ENCODE measurements at regions not wholly inside any gene's neighbourhood (a gene's known extent, or its start where the extent isn't known, plus 50 kb on each side); places are given as distances from the start of the nearest gene placed in this dataset.

DNA sequence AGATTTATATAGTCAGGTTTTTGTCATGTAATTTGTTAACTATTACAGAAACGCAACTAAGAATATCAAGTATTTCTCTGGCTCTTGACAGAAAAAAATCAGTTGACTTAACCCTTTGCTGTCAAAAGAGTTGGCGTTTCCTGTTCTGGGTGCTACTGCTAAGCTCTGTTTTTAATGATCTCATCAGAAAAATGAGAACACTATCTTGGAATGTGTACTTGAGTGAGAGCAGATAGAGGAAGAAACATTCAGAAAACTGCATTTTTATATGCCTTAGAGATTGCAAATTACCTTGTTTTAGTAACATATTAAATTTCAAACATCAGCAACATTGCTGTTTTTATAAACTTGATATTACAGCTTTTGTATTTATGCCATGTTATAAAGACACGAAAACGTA is 297.9 kb downstream of the RDH14 start:
- H3K36me3 Mint-ChIP-seq (ENCODE audit: low read depth) = no peaks in the 10 kb centered on the region
- no peaks in the 10 kb centered on the region for H3K9me3 Mint-ChIP-seq
- no peak overlapping the region for H3K27ac Mint-ChIP-seq
- H3K4me1 Mint-ChIP-seq = no peaks in the 10 kb centered on the region
- TF ChIP-seq, protein P1, sequence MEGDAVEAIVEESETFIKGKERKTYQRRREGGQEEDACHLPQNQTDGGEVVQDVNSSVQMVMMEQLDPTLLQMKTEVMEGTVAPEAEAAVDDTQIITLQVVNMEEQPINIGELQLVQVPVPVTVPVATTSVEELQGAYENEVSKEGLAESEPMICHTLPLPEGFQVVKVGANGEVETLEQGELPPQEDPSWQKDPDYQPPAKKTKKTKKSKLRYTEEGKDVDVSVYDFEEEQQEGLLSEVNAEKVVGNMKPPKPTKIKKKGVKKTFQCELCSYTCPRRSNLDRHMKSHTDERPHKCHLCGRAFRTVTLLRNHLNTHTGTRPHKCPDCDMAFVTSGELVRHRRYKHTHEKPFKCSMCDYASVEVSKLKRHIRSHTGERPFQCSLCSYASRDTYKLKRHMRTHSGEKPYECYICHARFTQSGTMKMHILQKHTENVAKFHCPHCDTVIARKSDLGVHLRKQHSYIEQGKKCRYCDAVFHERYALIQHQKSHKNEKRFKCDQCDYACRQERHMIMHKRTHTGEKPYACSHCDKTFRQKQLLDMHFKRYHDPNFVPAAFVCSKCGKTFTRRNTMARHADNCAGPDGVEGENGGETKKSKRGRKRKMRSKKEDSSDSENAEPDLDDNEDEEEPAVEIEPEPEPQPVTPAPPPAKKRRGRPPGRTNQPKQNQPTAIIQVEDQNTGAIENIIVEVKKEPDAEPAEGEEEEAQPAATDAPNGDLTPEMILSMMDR (IDR thresholded peaks at IDR 0.05; ENCODE audit: unreplicated experiment in 3 of 3) = no peak
- no peak overlapping the region for H3K4me3 Mint-ChIP-seq
- H3K27me3 Mint-ChIP-seq (ENCODE audit: low read depth) = no peaks in the 10 kb centered on the region

DNA sequence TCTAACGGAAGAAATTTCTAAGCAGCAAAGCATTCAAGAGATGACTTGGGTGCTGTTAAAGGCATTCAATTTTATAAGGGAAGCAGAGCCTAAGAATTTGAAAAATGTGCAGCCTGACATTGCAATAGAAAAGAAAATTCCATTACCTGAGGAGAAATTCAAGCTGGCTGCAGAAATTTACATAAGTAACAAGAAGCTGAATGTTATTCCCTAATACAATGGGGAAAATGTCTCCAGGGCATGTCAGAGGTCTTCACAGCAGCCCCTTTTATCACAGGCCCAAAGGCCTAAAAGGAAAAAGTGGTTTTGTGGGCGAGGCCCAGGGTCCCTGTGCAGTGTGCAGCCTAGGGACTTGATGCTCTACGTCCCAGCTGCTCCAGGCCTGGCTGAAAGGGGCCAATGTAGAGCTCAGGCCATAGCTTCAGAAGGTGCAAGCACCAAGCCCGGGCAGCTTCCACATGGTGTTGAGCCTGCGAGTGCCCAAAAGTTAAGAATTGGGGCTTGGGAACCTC is 306.7 kb downstream of the RDH14 start:
- no peaks in the 10 kb centered on the region for H3K27me3 Mint-ChIP-seq (ENCODE audit: low read depth)
- H3K27ac Mint-ChIP-seq = no peak overlapping the region

DNA sequence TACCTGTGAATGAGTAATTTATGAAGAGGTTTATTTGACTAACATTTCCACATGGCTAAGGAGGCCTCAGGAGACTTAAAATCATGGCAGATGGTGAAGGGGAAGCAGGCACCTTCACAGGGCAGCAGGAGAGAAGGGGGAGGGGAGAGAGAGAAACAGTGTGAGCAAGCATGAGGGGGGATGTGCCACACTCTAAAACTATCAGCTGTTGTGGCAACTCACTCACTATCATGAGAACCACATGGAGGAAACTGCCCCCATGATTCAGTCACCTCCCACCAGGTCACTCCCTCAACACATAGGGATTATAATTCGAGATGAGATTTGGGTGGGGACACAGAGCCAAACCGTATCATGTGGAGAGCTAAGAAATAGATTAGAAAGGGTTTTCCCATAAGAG is 309.0 kb downstream of the RDH14 start:
- H3K9me3 Mint-ChIP-seq = peaks cover 2% of the 10 kb centered on the region
- no peak overlapping the region for H3K27ac Mint-ChIP-seq
- H3K4me3 Mint-ChIP-seq = no peak overlapping the region
- H3K4me1 Mint-ChIP-seq = no peaks in the 10 kb centered on the region
- no peaks in the 10 kb centered on the region for H3K36me3 Mint-ChIP-seq (ENCODE audit: low read depth)
- TF ChIP-seq, protein P1 (IDR thresholded peaks at IDR 0.05; ENCODE audit: unreplicated experiment in 3 of 3) = no peak
- no peaks in the 10 kb centered on the region for H3K27me3 Mint-ChIP-seq (ENCODE audit: low read depth)

More for the DNA sequence above, 306.7 kb downstream of the RDH14 start:
- TF ChIP-seq, protein P1 (IDR thresholded peaks at IDR 0.05; ENCODE audit: unreplicated experiment in 3 of 3) = no peak
- no peaks in the 10 kb centered on the region for H3K36me3 Mint-ChIP-seq (ENCODE audit: low read depth)
- H3K4me1 Mint-ChIP-seq = no peaks in the 10 kb centered on the region
- H3K4me3 Mint-ChIP-seq = no peak overlapping the region
- peaks cover 2% of the 10 kb centered on the region for H3K9me3 Mint-ChIP-seq

DNA sequence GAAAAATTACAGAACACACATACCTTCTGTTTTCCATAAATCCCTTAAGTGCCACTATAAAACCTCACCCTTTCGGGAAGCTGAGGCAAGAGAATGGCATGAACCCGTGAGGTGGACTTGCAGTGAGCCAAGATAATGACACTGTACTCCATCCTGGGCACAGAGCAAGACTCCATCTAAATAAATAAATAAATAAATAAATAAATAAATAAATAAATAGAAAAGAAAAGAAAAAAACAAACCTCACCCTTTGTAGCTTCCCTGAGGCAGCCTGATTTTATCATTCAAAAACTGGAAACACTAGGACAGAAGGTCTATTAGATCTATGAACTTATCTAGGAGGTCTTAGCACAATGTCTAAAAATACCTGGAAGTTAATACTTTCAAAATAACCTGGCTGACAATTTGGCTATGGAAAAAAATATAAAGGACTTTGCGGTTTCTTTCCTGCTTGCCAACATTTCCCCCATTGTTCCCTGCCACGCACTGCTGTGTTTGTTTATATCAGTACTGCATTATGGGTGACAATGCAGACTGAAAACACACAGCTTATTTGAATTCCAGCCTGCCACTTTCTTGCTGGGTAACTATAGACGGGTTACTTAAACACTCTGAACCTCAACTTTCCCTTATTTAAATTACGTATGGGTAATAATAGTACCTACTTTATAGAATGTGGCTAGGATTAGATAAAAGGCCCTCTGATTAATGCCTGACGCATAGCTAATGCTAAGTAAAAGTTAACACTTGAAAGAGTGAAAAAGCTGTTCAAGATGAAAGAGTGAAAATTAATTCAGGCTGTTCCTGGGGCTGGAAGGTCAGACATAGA is 313.0 kb downstream of the RDH14 start:
- TF ChIP-seq, protein P1 (IDR thresholded peaks at IDR 0.05; ENCODE audit: unreplicated experiment in 3 of 3) = no peak
- H3K4me3 Mint-ChIP-seq = no peak overlapping the region
- no peaks in the 10 kb centered on the region for H3K27me3 Mint-ChIP-seq (ENCODE audit: low read depth)
- peaks cover 3% of the 10 kb centered on the region for H3K4me1 Mint-ChIP-seq
- H3K36me3 Mint-ChIP-seq (ENCODE audit: low read depth) = no peaks in the 10 kb centered on the region
- H3K27ac Mint-ChIP-seq = no peak overlapping the region
- H3K9me3 Mint-ChIP-seq = peaks cover 2% of the 10 kb centered on the region

DNA sequence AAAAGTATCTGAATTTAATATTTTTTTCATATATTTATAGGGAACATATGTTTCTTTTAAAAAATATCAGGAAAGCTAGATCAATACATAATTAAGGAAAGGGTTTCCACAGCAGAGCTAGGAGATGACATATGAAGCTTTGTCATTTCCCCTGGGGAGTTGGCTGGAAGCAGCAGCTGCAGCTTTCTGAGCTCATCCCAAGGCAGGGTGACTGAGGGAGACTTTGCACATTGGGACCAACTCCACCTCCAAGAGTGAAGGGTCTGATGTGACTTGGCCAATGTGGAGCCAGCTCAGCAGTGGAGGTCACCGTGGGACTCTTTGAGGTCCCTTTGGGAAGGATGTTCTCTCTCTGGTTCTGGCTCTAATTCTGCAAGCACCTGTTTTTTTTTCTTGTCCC is 315.1 kb downstream of the RDH14 start:
- no peaks in the 10 kb centered on the region for H3K27me3 Mint-ChIP-seq (ENCODE audit: low read depth)
- H3K9me3 Mint-ChIP-seq = no peaks in the 10 kb centered on the region
- H3K36me3 Mint-ChIP-seq (ENCODE audit: low read depth) = no peaks in the 10 kb centered on the region
- H3K4me3 Mint-ChIP-seq = no peak overlapping the region
- H3K4me1 Mint-ChIP-seq = peaks cover 3% of the 10 kb centered on the region
- H3K27ac Mint-ChIP-seq = no peak overlapping the region
- TF ChIP-seq, protein P1 (IDR thresholded peaks at IDR 0.05; ENCODE audit: unreplicated experiment in 3 of 3) = no peak

DNA sequence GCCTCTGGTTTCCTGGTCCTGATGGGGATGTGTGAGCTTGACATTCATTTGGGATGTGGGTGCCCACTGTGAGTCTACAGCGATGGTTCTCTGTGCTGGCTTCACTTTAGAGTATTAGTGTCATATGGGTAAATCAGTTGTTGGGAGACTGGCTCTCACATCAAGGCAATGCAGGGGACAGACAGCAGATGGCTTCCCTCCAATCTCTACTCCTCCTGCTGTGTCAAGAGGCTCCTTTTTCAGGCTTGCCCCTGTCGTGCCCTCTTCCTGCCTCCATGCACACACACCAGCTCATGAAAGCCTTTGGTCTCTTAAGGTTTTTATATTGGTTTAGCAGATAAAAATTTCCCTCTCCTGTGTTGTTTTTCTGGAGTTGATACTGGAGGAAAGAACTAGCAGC is 315.6 kb downstream of the RDH14 start:
- Mint-ChIP-seq H3K9me3 (no peaks in the 10 kb centered on the region), H3K36me3 (ENCODE audit: low read depth) (no peaks in the 10 kb centered on the region), H3K4me3 (no peak overlapping the region), H3K27ac (no peak overlapping the region), H3K4me1 (peaks cover 3% of the 10 kb centered on the region), H3K27me3 (ENCODE audit: low read depth) (no peaks in the 10 kb centered on the region)
- TF ChIP-seq, protein P1 (IDR thresholded peaks at IDR 0.05; ENCODE audit: unreplicated experiment in 3 of 3) = no peak
